ENCODE measurements at regions not wholly inside any gene's neighbourhood (a gene's known extent, or its start where the extent isn't known, plus 50 kb on each side); places are given as distances from the start of the nearest gene placed in this dataset.

DNA sequence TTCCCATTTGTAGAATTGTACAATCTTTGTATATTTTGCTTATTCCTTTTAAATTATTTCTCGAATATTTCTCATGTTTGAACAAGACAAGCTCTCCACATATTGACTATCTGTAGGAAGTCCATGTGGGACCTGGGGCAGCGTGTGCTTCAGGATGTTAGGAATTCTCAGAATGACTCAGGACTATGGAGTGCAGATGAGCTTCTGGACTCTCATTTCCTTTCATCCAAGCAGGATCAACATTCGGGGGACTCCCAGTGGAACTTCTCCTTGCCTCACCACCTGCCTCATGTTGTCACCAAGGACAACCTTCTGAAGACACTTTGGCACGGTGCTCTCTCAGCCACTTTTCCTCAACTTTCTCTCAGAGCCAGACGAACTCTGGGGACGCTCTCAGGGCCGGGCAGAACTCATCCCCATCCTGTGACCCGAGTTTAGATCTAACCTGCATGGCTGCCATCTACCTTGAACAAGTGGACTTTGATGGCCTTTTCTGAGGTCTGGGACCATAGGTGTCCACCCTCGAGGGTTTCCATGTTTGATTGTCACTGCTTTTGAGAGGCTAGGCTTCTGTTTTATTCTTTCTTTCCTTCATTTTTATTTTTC, 441.7 kb downstream of the IRS2 start:
- no peak for DNase-seq
- POLR2A ChIA-PET: no interaction called here
- ATAC-seq: no peak
- Mint-ChIP-seq H3K27me3 (peaks cover 17% of the 10 kb centered on the region), H3K4me3 (no peak overlapping the region), H3K9me3 (ENCODE audit: low read depth) (no peaks in the 10 kb centered on the region), H3K4me1 (no peaks in the 10 kb centered on the region), H3K27ac (no peak overlapping the region), H3K36me3 (ENCODE audit: low read depth) (no peaks in the 10 kb centered on the region)
- intact Hi-C loops (cut with DNase I, micrococcal nuclease): no loop called here
- CTCF ChIA-PET: no interaction called here

DNA sequence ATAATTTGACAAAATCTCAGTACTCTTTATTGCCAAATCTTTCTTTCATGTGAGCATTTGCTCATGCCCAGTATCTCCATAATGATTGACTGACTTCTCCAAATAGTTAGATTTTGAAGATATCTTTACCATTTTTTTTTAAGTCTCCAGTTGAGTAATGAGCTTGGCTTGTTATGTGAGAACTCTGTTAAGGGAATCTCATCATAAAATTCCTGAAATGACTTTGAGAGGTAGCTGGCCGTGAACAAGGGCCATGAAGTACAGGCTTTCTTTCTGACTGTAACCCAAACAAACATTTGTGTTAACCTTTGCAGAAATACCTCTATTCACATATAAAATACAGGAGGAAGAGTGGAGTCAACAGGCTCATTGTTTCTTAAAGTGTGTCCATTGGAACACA, 449.7 kb downstream of the IRS2 start:
- ATAC-seq: no peak
- CTCF ChIA-PET: no interaction called here
- no peaks in the 10 kb centered on the region for H3K36me3 Mint-ChIP-seq (ENCODE audit: low read depth)
- intact Hi-C loops (cut with DNase I, micrococcal nuclease): no loop called here
- H3K9me3 Mint-ChIP-seq (ENCODE audit: low read depth): no peaks in the 10 kb centered on the region
- no peaks in the 10 kb centered on the region for H3K27me3 Mint-ChIP-seq
- H3K27ac Mint-ChIP-seq: no peak overlapping the region
- no peak overlapping the region for H3K4me3 Mint-ChIP-seq
- DNase-seq: no peak
- H3K4me1 Mint-ChIP-seq: no peaks in the 10 kb centered on the region
- POLR2A ChIA-PET: no interaction called here

DNA sequence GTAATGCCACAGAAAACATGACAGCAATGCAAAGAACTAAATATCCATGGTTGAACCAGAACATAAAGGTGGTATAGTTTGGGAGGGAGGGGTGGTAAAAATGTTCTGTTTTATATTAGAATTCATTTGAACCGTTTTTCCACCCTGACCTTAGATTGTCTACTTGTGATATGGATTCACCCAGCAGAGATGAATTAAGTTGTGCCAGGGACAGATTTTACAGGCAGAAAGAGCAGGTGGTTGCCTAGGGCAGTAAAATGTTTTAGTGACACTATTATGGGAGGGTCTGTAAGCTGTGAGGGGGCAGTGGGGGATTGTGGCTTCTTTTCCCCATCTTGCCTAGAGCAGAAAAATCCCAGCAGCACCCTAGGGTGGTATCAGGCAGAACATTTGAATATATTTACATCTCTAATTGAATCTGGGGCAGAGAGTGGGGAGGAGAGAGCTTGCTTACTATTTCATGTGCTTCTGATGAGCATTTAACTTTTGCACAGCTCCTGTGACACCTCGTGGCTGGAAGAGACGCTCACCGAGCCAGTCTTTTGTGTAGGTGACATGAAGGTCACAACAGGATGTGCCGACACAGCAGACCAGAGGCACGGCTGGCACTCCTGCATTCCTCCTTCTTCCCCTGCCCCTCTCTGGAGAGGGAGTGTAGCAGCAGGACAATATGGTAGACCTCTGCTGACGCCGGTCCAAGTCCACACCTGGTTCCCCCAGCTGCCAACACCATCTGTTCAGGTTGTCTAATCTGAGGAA, 452.3 kb downstream of the IRS2 start:
- no peak for DNase-seq
- ChIA-PET POLR2A (no interaction called here), CTCF (no interaction called here)
- no peaks in the 10 kb centered on the region for H3K9me3 Mint-ChIP-seq (ENCODE audit: low read depth)
- H3K4me3 Mint-ChIP-seq: no peak overlapping the region
- no peak for ATAC-seq
- intact Hi-C loops (cut with DNase I, micrococcal nuclease): no loop called here
- no peaks in the 10 kb centered on the region for H3K27me3 Mint-ChIP-seq
- H3K36me3 Mint-ChIP-seq (ENCODE audit: low read depth): no peaks in the 10 kb centered on the region
- H3K27ac Mint-ChIP-seq: no peak overlapping the region
- no peaks in the 10 kb centered on the region for H3K4me1 Mint-ChIP-seq

DNA sequence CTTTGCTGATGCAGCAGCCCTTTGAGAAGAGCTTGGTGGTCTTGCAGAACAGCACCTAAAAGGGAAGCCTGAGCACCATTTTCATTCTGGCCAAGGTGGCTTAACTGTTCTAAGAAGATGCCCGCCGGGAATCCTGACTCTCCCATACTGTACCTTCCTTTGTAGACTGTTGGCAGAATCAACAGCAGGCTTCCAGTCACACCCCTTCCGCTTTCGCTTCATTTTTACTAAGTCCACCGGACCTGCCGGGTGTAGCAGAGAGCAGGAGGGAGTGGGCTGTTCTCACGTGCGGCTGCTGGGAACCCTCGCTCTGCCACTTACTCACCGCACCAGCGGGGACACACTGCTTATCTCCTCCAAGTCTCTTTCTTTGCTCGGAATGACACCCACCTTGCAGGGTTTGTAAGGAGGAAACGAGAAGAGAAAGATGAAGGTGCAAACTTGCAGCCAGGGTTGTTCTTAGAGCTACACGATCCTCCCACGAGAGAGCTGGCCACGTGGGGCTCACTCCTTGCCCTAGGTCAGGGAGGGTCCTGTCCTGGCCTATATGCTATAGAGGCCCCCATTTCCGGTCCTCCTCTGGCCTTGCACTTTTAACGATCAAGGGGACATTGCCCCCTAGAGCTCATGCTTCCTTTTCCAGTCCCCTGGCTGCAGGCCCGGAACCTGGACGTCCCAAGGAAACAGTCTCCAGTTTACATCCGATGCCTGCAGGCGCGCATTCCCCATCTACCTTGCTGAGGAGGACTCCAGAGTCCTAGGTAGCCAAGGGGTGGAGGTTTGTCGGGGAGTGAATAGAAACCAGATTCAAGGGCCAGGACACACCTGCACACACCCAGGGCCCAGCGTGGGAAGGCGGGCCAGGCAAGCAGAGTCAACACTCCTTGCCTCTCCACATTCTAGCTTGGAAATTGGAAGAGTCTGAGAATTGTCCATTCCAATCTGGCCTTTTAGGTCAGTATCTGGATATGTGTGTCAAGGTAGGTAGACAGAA, 453.6 kb downstream of the IRS2 start:
- POLR2A ChIA-PET: no interaction called here
- H3K9me3 Mint-ChIP-seq (ENCODE audit: low read depth): no peaks in the 10 kb centered on the region
- no peak overlapping the region for H3K27ac Mint-ChIP-seq
- no peaks in the 10 kb centered on the region for H3K36me3 Mint-ChIP-seq (ENCODE audit: low read depth)
- no peak for ATAC-seq
- no peak overlapping the region for H3K4me3 Mint-ChIP-seq
- CTCF ChIA-PET: no interaction called here
- no peaks in the 10 kb centered on the region for H3K27me3 Mint-ChIP-seq
- H3K4me1 Mint-ChIP-seq: no peaks in the 10 kb centered on the region
- intact Hi-C loops (cut with DNase I, micrococcal nuclease): no loop called here
- no peak for DNase-seq

DNA sequence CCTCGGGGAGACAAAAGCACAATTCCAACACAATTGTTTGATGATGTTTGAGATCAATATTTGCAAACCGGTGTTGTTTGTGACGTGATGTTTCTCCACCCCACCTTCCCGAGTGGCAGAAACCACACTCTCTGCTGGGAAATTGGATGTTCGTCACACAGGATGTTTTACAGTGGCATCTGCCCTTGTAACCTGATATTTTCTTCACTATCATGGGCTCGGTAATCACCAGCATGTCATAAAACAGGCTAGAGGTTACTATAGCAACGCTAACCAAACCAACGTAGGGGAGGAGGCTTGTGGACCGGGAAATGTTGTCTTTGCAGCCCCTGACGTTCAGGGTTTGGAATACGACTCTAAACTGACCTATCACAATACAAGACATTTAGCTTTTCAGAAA, 454.5 kb downstream of the IRS2 start:
- no peaks in the 10 kb centered on the region for H3K4me1 Mint-ChIP-seq
- H3K36me3 Mint-ChIP-seq (ENCODE audit: low read depth): no peaks in the 10 kb centered on the region
- intact Hi-C loops (cut with DNase I, micrococcal nuclease): no loop called here
- H3K9me3 Mint-ChIP-seq (ENCODE audit: low read depth): no peaks in the 10 kb centered on the region
- H3K27me3 Mint-ChIP-seq: no peaks in the 10 kb centered on the region
- POLR2A ChIA-PET: no interaction called here
- H3K27ac Mint-ChIP-seq: no peak overlapping the region
- no peak for ATAC-seq
- DNase-seq: no peak
- no peak overlapping the region for H3K4me3 Mint-ChIP-seq
- CTCF ChIA-PET: no interaction called here

DNA sequence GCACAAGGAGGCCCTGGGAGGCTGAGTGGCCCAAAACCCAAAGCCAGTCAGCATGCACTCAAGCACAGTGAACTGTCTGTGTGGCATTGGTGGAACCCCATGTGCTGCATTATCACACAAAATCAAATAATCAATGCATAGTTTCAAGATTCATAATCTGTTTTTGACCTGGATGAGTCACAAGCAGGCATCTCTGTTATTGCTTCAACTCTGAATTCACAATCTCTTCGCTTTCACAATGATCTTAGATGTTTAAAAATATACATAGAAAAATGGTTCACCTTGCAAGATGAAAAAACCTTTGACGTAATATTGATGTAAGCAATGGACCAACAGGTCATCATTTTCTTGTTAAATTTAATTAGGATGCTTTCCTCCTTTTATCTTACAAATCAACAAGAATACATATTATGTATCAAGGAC, 455.4 kb downstream of the IRS2 start:
- Mint-ChIP-seq H3K4me1 (no peaks in the 10 kb centered on the region), H3K4me3 (no peak overlapping the region), H3K27ac (no peak overlapping the region), H3K9me3 (ENCODE audit: low read depth) (no peaks in the 10 kb centered on the region), H3K36me3 (ENCODE audit: low read depth) (no peaks in the 10 kb centered on the region), H3K27me3 (no peaks in the 10 kb centered on the region)
- ATAC-seq: no peak
- no peak for DNase-seq
- POLR2A ChIA-PET: no interaction called here
- CTCF ChIA-PET: no interaction called here
- intact Hi-C loops (cut with DNase I, micrococcal nuclease): no loop called here

DNA sequence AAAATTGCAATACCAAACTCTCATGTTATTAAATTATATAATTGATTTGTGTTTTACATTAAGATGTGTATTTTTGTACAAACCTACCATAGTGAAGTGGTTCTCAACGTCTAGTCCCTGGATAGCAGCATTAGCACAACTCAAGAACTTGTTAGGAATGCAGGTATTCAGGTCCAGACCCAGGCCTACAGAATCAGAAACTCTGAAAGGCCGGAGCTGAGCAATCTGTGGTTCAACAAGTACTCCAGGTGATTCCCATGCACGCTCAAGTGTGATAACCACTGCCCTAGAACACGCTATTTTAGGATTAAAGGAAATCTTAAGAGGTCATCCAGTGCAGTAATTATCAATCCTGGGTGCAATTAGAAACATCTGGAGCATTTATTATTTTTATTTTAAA, 456.3 kb downstream of the IRS2 start:
- ATAC-seq: no peak
- no peaks in the 10 kb centered on the region for H3K4me1 Mint-ChIP-seq
- CTCF ChIA-PET: no interaction called here
- intact Hi-C loops (cut with DNase I, micrococcal nuclease): no loop called here
- POLR2A ChIA-PET: no interaction called here
- no peaks in the 10 kb centered on the region for H3K9me3 Mint-ChIP-seq (ENCODE audit: low read depth)
- H3K27ac Mint-ChIP-seq: no peak overlapping the region
- no peak for DNase-seq
- H3K27me3 Mint-ChIP-seq: no peaks in the 10 kb centered on the region
- H3K36me3 Mint-ChIP-seq (ENCODE audit: low read depth): no peaks in the 10 kb centered on the region
- H3K4me3 Mint-ChIP-seq: no peak overlapping the region

DNA sequence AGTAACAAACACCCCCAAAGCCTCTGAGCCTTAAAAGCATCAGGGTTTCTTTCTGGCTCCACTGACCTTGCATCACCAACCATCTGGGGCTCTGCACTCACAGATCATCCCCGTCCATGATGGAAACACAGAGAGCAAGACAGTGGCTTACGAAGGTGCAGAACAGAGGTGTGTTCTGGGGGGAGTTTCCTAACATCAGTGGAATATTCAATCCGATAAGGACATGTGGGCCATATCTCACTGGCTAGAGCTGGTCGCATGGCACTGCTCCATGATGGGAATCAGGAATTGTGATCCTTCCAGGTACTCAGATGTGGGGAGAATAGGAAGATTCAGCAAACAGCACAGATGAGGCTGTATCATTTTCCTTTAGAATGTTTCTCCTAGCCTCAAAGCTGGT, 457.2 kb downstream of the IRS2 start:
- ATAC-seq: no peak
- ChIA-PET POLR2A (no interaction called here), CTCF (no interaction called here)
- Mint-ChIP-seq H3K4me1 (no peaks in the 10 kb centered on the region), H3K36me3 (ENCODE audit: low read depth) (no peaks in the 10 kb centered on the region), H3K27ac (no peak overlapping the region), H3K4me3 (no peak overlapping the region), H3K27me3 (no peaks in the 10 kb centered on the region), H3K9me3 (ENCODE audit: low read depth) (no peaks in the 10 kb centered on the region)
- no peak for DNase-seq
- intact Hi-C loops (cut with DNase I, micrococcal nuclease): no loop called here

DNA sequence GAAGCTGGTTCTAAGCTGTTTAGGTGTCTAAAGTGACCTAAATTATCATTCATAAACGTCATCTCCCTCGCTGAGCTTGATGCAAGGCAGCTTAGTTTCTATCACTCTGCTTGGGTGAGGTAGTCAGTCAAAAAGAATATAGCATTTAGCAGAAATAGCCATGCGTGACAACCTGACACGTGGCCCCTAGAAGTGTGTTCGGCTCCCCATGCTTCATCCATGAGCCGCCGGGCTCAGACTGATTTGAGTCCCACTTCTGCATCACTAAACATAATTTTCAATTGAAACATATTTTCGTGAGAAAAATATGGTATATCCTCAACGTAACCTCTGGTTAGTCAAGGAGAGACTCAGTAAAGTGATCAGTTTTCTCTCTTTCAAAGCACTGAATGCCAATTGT, 459.8 kb downstream of the IRS2 start:
- no peaks in the 10 kb centered on the region for H3K9me3 Mint-ChIP-seq (ENCODE audit: low read depth)
- intact Hi-C loops (cut with DNase I, micrococcal nuclease): no loop called here
- POLR2A ChIA-PET: no interaction called here
- CTCF ChIA-PET: no interaction called here
- DNase-seq (no peak), ATAC-seq (no peak)
- no peak overlapping the region for H3K4me3 Mint-ChIP-seq
- H3K27me3 Mint-ChIP-seq: no peaks in the 10 kb centered on the region
- H3K4me1 Mint-ChIP-seq: no peaks in the 10 kb centered on the region
- no peak overlapping the region for H3K27ac Mint-ChIP-seq
- H3K36me3 Mint-ChIP-seq (ENCODE audit: low read depth): no peaks in the 10 kb centered on the region

DNA sequence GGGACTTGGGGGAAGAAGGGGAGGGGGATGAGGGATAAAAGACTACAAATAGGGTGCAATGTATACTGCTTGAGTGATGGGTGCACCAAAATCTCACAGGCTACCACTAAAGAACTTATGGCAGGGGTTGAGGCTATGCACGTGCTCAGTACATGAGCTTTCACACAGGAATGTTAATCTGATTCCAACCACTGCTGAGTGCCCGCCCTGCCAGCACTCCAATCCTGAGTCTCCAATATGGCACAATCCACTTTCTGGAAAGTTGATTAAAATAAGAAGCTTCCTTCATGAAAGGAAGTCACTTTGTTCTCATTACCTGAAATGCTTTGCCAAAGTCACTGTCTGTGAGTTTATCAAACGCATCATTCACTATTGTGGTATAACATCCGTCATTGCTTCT, 463.0 kb downstream of the IRS2 start:
- peaks cover 4% of the 10 kb centered on the region for H3K9me3 Mint-ChIP-seq (ENCODE audit: low read depth)
- CTCF ChIA-PET: no interaction called here
- intact Hi-C loops (cut with DNase I, micrococcal nuclease): no loop called here
- H3K4me3 Mint-ChIP-seq: no peak overlapping the region
- H3K4me1 Mint-ChIP-seq: no peaks in the 10 kb centered on the region
- DNase-seq (no peak), ATAC-seq (no peak)
- no peak overlapping the region for H3K27ac Mint-ChIP-seq
- H3K27me3 Mint-ChIP-seq: no peaks in the 10 kb centered on the region
- H3K36me3 Mint-ChIP-seq (ENCODE audit: low read depth): no peaks in the 10 kb centered on the region
- POLR2A ChIA-PET: no interaction called here

DNA sequence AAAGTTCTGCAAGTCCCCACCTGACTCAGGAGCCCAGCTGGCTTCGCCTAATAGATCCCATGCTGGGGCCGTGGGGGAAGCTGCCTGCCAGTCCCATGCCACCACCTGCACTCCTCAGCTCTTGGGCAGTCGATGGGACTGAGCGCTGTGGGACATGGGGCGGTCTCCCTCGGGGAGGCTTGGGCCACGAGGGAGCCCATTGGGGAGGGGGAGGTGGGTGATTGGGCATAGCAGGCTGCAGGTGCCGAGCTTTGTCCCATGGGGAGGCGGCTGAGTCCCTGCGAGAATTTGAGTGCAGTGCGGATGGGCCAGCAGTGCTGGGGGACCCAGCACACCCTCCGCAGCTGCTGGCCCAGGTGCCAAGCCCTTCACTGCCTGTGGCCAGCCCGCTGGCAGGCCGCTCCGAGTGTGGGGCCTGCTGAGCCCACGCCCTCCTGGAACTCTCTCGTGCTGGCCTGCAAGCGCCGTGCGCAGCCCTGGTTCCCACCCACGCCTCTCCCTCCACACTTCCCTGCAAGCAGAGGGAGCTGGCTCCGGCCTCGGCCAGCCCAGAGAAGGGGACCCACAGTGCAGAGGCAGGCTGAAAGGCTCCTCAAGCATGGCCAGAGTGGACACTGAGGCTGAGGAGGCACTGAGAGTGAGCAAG, 467.3 kb downstream of the IRS2 start:
- no peaks in the 10 kb centered on the region for H3K4me1 Mint-ChIP-seq
- H3K27me3 Mint-ChIP-seq: peaks cover 2% of the 10 kb centered on the region
- peaks cover 5% of the 10 kb centered on the region for H3K9me3 Mint-ChIP-seq (ENCODE audit: low read depth)
- ATAC-seq: no peak
- H3K4me3 Mint-ChIP-seq: no peak overlapping the region
- ChIA-PET CTCF (no interaction called here), POLR2A (no interaction called here)
- H3K36me3 Mint-ChIP-seq (ENCODE audit: low read depth): no peaks in the 10 kb centered on the region
- intact Hi-C loops (cut with DNase I, micrococcal nuclease): no loop called here
- no peak for DNase-seq
- no peak overlapping the region for H3K27ac Mint-ChIP-seq

DNA sequence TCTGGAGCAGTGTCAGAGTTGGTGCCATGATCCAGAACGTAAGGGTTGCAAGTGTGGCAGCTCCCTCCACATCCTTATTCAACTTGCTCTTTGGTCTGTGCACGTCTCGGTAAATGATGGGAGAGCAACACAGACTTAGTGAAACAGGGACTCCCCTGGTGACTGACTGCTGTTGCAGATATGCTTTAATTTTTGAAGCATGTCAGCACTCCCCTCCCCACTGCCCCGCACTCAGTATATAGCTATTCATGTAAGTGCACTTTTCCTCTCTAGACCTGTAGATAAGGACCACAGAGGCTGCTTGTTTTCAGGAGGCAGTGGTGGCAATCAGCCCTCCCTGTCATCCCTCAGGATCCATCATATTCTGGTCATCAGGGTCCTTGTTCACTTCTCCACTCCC, 470.9 kb downstream of the IRS2 start:
- ChIA-PET CTCF (no interaction called here), POLR2A (no interaction called here)
- intact Hi-C loops (cut with DNase I, micrococcal nuclease): no loop called here
- no peaks in the 10 kb centered on the region for H3K4me1 Mint-ChIP-seq
- DNase-seq (no peak), ATAC-seq (no peak)
- H3K9me3 Mint-ChIP-seq (ENCODE audit: low read depth): peaks cover 5% of the 10 kb centered on the region
- no peak overlapping the region for H3K4me3 Mint-ChIP-seq
- H3K36me3 Mint-ChIP-seq (ENCODE audit: low read depth): no peaks in the 10 kb centered on the region
- no peak overlapping the region for H3K27ac Mint-ChIP-seq
- H3K27me3 Mint-ChIP-seq: peaks cover 3% of the 10 kb centered on the region

Data from activated CD4-positive, alpha-beta T cell treated with anti-CD3 and anti-CD28 coated beads for 36 hours (primary cell).